Lung (tissue), 11 donors: ENCODE measurements at regions not wholly inside any gene's neighbourhood (a gene's known extent, or its start where the extent isn't known, plus 50 kb on each side); places are given as distances from the start of the nearest gene placed in this dataset.

Source experiments
- ATAC-seq: fragments of 200-7000 bp; cut with Tn5 transposase; one replicate; pipeline ENCODE4 v1.9.1; 2020; ENCODE audit warnings: moderate number of reproducible peaks; ENCODE audit not compliant: insufficient read depth, low FRiP score
- DNase-seq, 3 donors: peaks; one replicate each; pipeline ENCODE4 v3.0.0-alpha.2; 2013 to 2017
- H3K27ac ChIP-seq, 2 donors: one replicate each; pipeline ENCODE4 v1.5.1; 2013; ENCODE audit warnings: mild to moderate bottlenecking in 2 of 2, moderate library complexity in 2 of 2, control low read depth in 1 of 2, inconsistent platforms in 1 of 2, low read depth in 1 of 2, low read length in 1 of 2
- H3K27me3 ChIP-seq, 3 donors: one replicate each; pipeline ENCODE4 v1.5.1; 2013; ENCODE audit warnings: low read length in 2 of 3; ENCODE audit not compliant: control insufficient read depth in 3 of 3, insufficient read depth in 3 of 3
- H3K36me3 ChIP-seq, 4 donors: one replicate each; pipeline ENCODE4 v1.5.1; 2013; ENCODE audit warnings: low read length in 4 of 4, mild to moderate bottlenecking in 1 of 4, moderate library complexity in 1 of 4; ENCODE audit not compliant: control insufficient read depth in 4 of 4, insufficient read depth in 4 of 4
- H3K4me1 ChIP-seq, 5 donors: one replicate each; pipeline ENCODE4 v1.5.1; 2013; ENCODE audit warnings: low read length in 5 of 5, mild to moderate bottlenecking in 2 of 5, moderate library complexity in 1 of 5; ENCODE audit not compliant: control insufficient read depth in 5 of 5, insufficient read depth in 5 of 5
- H3K4me3 ChIP-seq: one replicate; pipeline ENCODE4 v1.5.1; 2013; ENCODE audit warnings: mild to moderate bottlenecking, control low read depth, moderate library complexity
- H3K9ac ChIP-seq, 2 donors: one replicate each; pipeline ENCODE4 v1.5.1; 2013; ENCODE audit warnings: low read length in 2 of 2, control low read depth in 1 of 2; ENCODE audit not compliant: insufficient read depth in 1 of 2
- H3K9me3 ChIP-seq, 4 donors: one replicate each; pipeline ENCODE4 v1.5.1; 2013; ENCODE audit warnings: low read length in 3 of 4, mild to moderate bottlenecking in 1 of 4, moderate library complexity in 1 of 4; ENCODE audit not compliant: control insufficient read depth in 4 of 4, insufficient read depth in 3 of 4
- CTCF ChIP-seq: IDR thresholded peaks from 2 replicates; pipeline ENCODE4 v1.5.1; 2012; ENCODE audit warnings: mild to moderate bottlenecking; ENCODE audit errors: control extremely low read depth, extremely low read depth
- WGBS, 2 donors: extraction: QIAGEN DNeasy Blood & Tissue Kit; methylation state at CpG; one replicate each; pipeline ENCODE4 v1.1.7; 2013; 5-methylcytosine and 5-hydroxymethylcytosine counted together
- donor health status: control.
- donor health status: control.
- donor health status: Bipolar disorder and iron deficiency.
- donor health status: healthy.
- donor health status: DM: yes; HTN: yes; CAD: no.

GRCh38 chr9:136609160-136609475, 53.6 kb upstream of the EGFL7 start:
- H3K4me1 ChIP-seq = peaks cover 0 to 29% (median 23%) of the 10 kb centered on the region in 5 donors
- 91 to 96% methylated on average over 6 of the region's 6 CpGs for WGBS, 2 donors
- TF ChIP-seq CTCF = no peak
- ATAC-seq = no peak
- no peaks in the 10 kb centered on the region for H3K27me3 ChIP-seq
- no peaks in the 10 kb centered on the region for H3K36me3 ChIP-seq
- no peaks in the 10 kb centered on the region for H3K9me3 ChIP-seq
- no peak overlapping the region for H3K9ac ChIP-seq
- no peak overlapping the region for H3K4me3 ChIP-seq
- H3K27ac ChIP-seq = no peak overlapping the region
- DNase-seq = no peak

- TF ChIP-seq CTCF = no peak
- 75 to 85% methylated on average over 16 of the region's 16 CpGs for WGBS, 2 donors
- no peaks in the 10 kb centered on the region for H3K27me3 ChIP-seq
- no peak overlapping the region for H3K9ac ChIP-seq
- ATAC-seq (no peak), DNase-seq (no peak)
- H3K4me3 ChIP-seq = no peak overlapping the region
- no peaks in the 10 kb centered on the region for H3K9me3 ChIP-seq
- H3K4me1 ChIP-seq = peaks cover 0 to 29% (median 24%) of the 10 kb centered on the region in 5 donors
- H3K27ac ChIP-seq = no peak overlapping the region
- no peaks in the 10 kb centered on the region for H3K36me3 ChIP-seq
Measured at GRCh38 chr9:136608348-136609159, 54.2 kb upstream of the EGFL7 start.

- Histone ChIP-seq H3K27ac (no peak overlapping the region), H3K4me1 (peaks cover 0 to 37% (median 24%) of the 10 kb centered on the region in 5 donors), H3K9me3 (no peaks in the 10 kb centered on the region), H3K9ac (no peak overlapping the region), H3K27me3 (no peaks in the 10 kb centered on the region), H3K36me3 (no peaks in the 10 kb centered on the region), H3K4me3 (no peak overlapping the region)
- no peak for DNase-seq
- 94 to 96% methylated on average over 17 of the region's 17 CpGs for WGBS, 2 donors
- no peak for TF ChIP-seq CTCF
- ATAC-seq = no peak
Measured at GRCh38 chr9:136607334-136607919, 55.3 kb upstream of the EGFL7 start.
